ENCODE measurements at regions not wholly inside any gene's neighbourhood (a gene's known extent, or its start where the extent isn't known, plus 50 kb on each side); places are given as distances from the start of the nearest gene placed in this dataset.

GRCh38 chr18:8520266-8520665 is 89.0 kb upstream of the RAB12 start (continued):
- TF ChIP-seq, protein P1, sequence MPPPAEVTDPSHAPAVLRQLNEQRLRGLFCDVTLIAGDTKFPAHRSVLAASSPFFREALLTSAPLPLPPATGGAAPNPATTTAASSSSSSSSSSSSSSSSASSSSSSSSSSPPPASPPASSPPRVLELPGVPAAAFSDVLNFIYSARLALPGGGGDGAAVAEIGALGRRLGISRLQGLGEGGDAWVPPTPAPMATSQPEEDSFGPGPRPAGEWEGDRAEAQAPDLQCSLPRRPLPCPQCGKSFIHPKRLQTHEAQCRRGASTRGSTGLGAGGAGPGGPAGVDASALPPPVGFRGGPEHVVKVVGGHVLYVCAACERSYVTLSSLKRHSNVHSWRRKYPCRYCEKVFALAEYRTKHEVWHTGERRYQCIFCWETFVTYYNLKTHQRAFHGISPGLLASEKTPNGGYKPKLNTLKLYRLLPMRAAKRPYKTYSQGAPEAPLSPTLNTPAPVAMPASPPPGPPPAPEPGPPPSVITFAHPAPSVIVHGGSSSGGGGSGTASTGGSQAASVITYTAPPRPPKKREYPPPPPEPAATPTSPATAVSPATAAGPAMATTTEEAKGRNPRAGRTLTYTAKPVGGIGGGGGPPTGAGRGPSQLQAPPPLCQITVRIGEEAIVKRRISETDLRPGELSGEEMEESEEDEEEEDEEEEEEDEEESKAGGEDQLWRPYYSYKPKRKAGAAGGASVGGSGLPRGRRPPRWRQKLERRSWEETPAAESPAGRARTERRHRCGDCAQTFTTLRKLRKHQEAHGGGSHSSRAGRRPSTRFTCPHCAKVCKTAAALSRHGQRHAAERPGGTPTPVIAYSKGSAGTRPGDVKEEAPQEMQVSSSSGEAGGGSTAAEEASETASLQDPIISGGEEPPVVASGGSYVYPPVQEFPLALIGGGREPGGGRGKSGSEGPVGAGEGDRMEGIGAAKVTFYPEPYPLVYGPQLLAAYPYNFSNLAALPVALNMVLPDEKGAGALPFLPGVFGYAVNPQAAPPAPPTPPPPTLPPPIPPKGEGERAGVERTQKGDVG (CRISPR knock-in tag; IDR thresholded peaks at IDR 0.05; ENCODE audit: borderline replicate concordance), result no peak

- POLR2A ChIA-PET, result no interaction called here
- WGBS (ENCODE audit: low lambda C conversion rate), result 8% methylated on average over 4 of the region's 4 CpGs
- TF ChIP-seq ISL2 (CRISPR knock-in tag; IDR thresholded peaks at IDR 0.05) (no peak), SSRP1 (CRISPR knock-in tag; IDR thresholded peaks at IDR 0.05) (no peak), PHF8 (CRISPR knock-in tag; IDR thresholded peaks at IDR 0.05) (no peak), NBN (conservative IDR thresholded peaks at IDR 0.05) (no peak), ARHGAP35 (CRISPR knock-in tag; IDR thresholded peaks at IDR 0.05; ENCODE audit: borderline replicate concordance) (no peak), ARNT (IDR thresholded peaks at IDR 0.05) (no peak), SRF (IDR thresholded peaks at IDR 0.05; ENCODE audit: low read depth, low read length) (no peak), ZNF552 (CRISPR knock-in tag; IDR thresholded peaks at IDR 0.05; ENCODE audit: borderline replicate concordance) (no peak), CHD4 (IDR thresholded peaks at IDR 0.05; ENCODE audit: borderline replicate concordance, low read length) (no peak), NFKBIZ (CRISPR knock-in tag; IDR thresholded peaks at IDR 0.05) (no peak), ZNF431 (CRISPR knock-in tag; IDR thresholded peaks at IDR 0.05; ENCODE audit: borderline replicate concordance, low read depth) (no peak), DNMT1 (CRISPR knock-in tag; IDR thresholded peaks at IDR 0.05) (no peak), ZNF101 (CRISPR knock-in tag; IDR thresholded peaks at IDR 0.05; ENCODE audit: borderline replicate concordance, low read depth) (no peak), ZNF263 (CRISPR knock-in tag; IDR thresholded peaks at IDR 0.05) (no peak), ZNF772 (CRISPR knock-in tag; IDR thresholded peaks at IDR 0.05) (no peak), ZNF468 (CRISPR knock-in tag; IDR thresholded peaks at IDR 0.05) (no peak)
- TF ChIP-seq, protein P2, sequence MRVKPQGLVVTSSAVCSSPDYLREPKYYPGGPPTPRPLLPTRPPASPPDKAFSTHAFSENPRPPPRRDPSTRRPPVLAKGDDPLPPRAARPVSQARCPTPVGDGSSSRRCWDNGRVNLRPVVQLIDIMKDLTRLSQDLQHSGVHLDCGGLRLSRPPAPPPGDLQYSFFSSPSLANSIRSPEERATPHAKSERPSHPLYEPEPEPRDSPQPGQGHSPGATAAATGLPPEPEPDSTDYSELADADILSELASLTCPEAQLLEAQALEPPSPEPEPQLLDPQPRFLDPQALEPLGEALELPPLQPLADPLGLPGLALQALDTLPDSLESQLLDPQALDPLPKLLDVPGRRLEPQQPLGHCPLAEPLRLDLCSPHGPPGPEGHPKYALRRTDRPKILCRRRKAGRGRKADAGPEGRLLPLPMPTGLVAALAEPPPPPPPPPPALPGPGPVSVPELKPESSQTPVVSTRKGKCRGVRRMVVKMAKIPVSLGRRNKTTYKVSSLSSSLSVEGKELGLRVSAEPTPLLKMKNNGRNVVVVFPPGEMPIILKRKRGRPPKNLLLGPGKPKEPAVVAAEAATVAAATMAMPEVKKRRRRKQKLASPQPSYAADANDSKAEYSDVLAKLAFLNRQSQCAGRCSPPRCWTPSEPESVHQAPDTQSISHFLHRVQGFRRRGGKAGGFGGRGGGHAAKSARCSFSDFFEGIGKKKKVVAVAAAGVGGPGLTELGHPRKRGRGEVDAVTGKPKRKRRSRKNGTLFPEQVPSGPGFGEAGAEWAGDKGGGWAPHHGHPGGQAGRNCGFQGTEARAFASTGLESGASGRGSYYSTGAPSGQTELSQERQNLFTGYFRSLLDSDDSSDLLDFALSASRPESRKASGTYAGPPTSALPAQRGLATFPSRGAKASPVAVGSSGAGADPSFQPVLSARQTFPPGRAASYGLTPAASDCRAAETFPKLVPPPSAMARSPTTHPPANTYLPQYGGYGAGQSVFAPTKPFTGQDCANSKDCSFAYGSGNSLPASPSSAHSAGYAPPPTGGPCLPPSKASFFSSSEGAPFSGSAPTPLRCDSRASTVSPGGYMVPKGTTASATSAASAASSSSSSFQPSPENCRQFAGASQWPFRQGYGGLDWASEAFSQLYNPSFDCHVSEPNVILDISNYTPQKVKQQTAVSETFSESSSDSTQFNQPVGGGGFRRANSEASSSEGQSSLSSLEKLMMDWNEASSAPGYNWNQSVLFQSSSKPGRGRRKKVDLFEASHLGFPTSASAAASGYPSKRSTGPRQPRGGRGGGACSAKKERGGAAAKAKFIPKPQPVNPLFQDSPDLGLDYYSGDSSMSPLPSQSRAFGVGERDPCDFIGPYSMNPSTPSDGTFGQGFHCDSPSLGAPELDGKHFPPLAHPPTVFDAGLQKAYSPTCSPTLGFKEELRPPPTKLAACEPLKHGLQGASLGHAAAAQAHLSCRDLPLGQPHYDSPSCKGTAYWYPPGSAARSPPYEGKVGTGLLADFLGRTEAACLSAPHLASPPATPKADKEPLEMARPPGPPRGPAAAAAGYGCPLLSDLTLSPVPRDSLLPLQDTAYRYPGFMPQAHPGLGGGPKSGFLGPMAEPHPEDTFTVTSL (CRISPR knock-in tag; IDR thresholded peaks at IDR 0.05; ENCODE audit: borderline replicate concordance), result no peak
These were observed 86.5 kb upstream of the RAB12 start for GRCh38 chr18:8522756-8523155.

More at GRCh38 chr18:8522756-8523155, 86.5 kb upstream of the RAB12 start:
- CTCF ChIA-PET (ENCODE audit: low intra/inter-chr PET ratio, low total read pairs), result interaction anchor here (0.6 kb wide), 1 partner anchor 26 kb away, joined by 3 read pairs; no protein-coding TSS in a partner anchor
- Histone ChIP-seq H3K79me2 (ENCODE audit: insufficient read depth, low read length) (no peaks in the 10 kb centered on the region), H3K36me3 (replicated peaks in 1 of 2; ENCODE audit: control insufficient read depth in 1 of 2, insufficient read depth in 2 of 2, low read length in 2 of 2) (no peaks in the 10 kb centered on the region), H3K27ac (ENCODE audit: extremely low read length, insufficient read depth, low read length) (no peak overlapping the region), H3K9ac (ENCODE audit: insufficient read depth, low read depth, low read length) (no peak overlapping the region), H3K4me2 (ENCODE audit: low read depth, low read length) (no peak overlapping the region), H3K27me3 (ENCODE audit: control insufficient read depth in 1 of 2, insufficient read depth in 2 of 2, low read length in 2 of 2) (peaks cover under 1 to 20% of the 10 kb centered on the region in 2 experiments; a peak in 2 of 5 replicates), H4K20me1 (ENCODE audit: insufficient read depth, low read length) (no peaks in the 10 kb centered on the region), H3K4me3 (replicated peaks in 1 of 3; ENCODE audit: insufficient read depth in 1 of 3, low read depth in 2 of 3, low read length in 3 of 3) (no peak overlapping the region), H3K9me3 (ENCODE audit: low read length) (peaks cover 4% of the 10 kb centered on the region; the same call in 1 of the 2 replicates), H2AFZ (ENCODE audit: low read length) (no peak overlapping the region), H3K4me1 (ENCODE audit: insufficient read depth, low read length) (no peaks in the 10 kb centered on the region)
- intact Hi-C loops (cut with micrococcal nuclease; ENCODE audit: unreplicated experiment), result no loop called here
- in situ Hi-C loops (cut with HindIII; ENCODE audit: extremely low pct_ligation_motif_present, low pct_unique_long_range_greater_than_20kb), result no loop called here
- BruUV-seq (replicated peaks), result no TSS peak
- DNase-seq (ENCODE audit: low spot score) (no peak), FAIRE-seq (no peak), ATAC-seq (no peak)

All from HepG2 (cell line).